WTC11 (cell line): ENCODE measurements at regions not wholly inside any gene's neighbourhood (a gene's known extent, or its start where the extent isn't known, plus 50 kb on each side); places are given as distances from the start of the nearest gene placed in this dataset.

Source experiments
- ATAC-seq: fragments of 200-7000 bp; cut with Tn5 transposase; 2 replicates; pipeline ENCODE4 v1.10.0; 2021; ENCODE audit warnings: mild to moderate bottlenecking, moderate library complexity
- CTCF ChIA-PET: fragments of 300-600 bp; sonication (Branson Sonifier 250); formaldehyde crosslinking; loops from one replicate; lab custom pipeline; 2021; ENCODE audit warnings: antibody characterized with exemption; lab: Charles Lee
- POLR2A ChIA-PET: fragments of 350-600 bp; sonication (Branson Sonifier 250); formaldehyde crosslinking; loops from one replicate; lab custom pipeline; 2021; ENCODE audit warnings: antibody characterized with exemption; lab: Charles Lee
- DNase-seq: peaks from one replicate; pipeline ENCODE4 v3.0.0; 2021; ENCODE audit warnings: low spot score
- H3K27ac Mint-ChIP-seq: 2 replicates; pipeline ENCODE4 v1.8.0; 2021; ENCODE audit warnings: mixed read lengths
- H3K27me3 Mint-ChIP-seq: 2 replicates; pipeline ENCODE4 v1.8.0; 2021; ENCODE audit warnings: low read depth, mild to moderate bottlenecking, moderate library complexity, mixed read lengths
- H3K36me3 Mint-ChIP-seq: 2 replicates; pipeline ENCODE4 v1.8.0; 2021; ENCODE audit warnings: mixed read lengths
- H3K4me1 Mint-ChIP-seq: 2 replicates; pipeline ENCODE4 v1.8.0; 2022; ENCODE audit warnings: mixed read lengths
- H3K4me3 Mint-ChIP-seq: 2 replicates; pipeline ENCODE4 v1.8.0; 2021; ENCODE audit warnings: mild to moderate bottlenecking, moderate library complexity, mixed read lengths
- H3K9me3 Mint-ChIP-seq: 2 replicates; pipeline ENCODE4 v1.8.0; 2021; ENCODE audit warnings: mixed read lengths
- ATF1 ChIP-seq: sonication (generic); formaldehyde crosslinking; IDR thresholded peaks from 2 replicates; pipeline ENCODE4 v1.8.1; 2023; ENCODE audit warnings: mild to moderate bottlenecking, moderate library complexity, missing genetic modification reagents
- CBFB ChIP-seq: sonication (generic); formaldehyde crosslinking; IDR thresholded peaks from 2 replicates; pipeline ENCODE4 v1.8.1; 2022; ENCODE audit warnings: mild to moderate bottlenecking, low read depth, missing genetic modification reagents
- EMX1 ChIP-seq: fragments of 250-450 bp; sonication (Bioruptor Pico); IDR thresholded peaks from 2 replicates; pipeline ENCODE4 v1.8.0; 2021; ENCODE audit warnings: mild to moderate bottlenecking
- ESRRA ChIP-seq: sonication (generic); formaldehyde crosslinking; IDR thresholded peaks from 2 replicates; pipeline ENCODE4 v1.8.1; 2022; ENCODE audit warnings: mild to moderate bottlenecking, missing genetic modification reagents, borderline replicate concordance
- ETV6 ChIP-seq: sonication (generic); formaldehyde crosslinking; IDR thresholded peaks from 2 replicates; pipeline ENCODE4 v1.8.1; 2022; ENCODE audit warnings: mild to moderate bottlenecking, missing genetic modification reagents
- FOXP1 ChIP-seq: sonication (generic); formaldehyde crosslinking; IDR thresholded peaks from 2 replicates; pipeline ENCODE4 v1.8.0; 2022; ENCODE audit warnings: missing genetic modification reagents, mild to moderate bottlenecking, moderate library complexity, borderline replicate concordance
- JAZF1 ChIP-seq: fragments of 250-450 bp; sonication (Bioruptor Pico); IDR thresholded peaks from 2 replicates; pipeline ENCODE4 v1.9.0; 2021; ENCODE audit warnings: moderate library complexity, mild to moderate bottlenecking, inconsistent platforms
- JUN ChIP-seq: sonication (generic); formaldehyde crosslinking; IDR thresholded peaks from 2 replicates; pipeline ENCODE4 v1.8.0; 2023; ENCODE audit warnings: mild to moderate bottlenecking, missing genetic modification reagents
- KAT7 ChIP-seq: sonication (generic); formaldehyde crosslinking; IDR thresholded peaks from 2 replicates; pipeline ENCODE4 v1.8.1; 2023; ENCODE audit warnings: missing genetic modification reagents, mild to moderate bottlenecking, borderline replicate concordance
- MXD4 ChIP-seq: fragments of 250-450 bp; sonication (Bioruptor Pico); IDR thresholded peaks from 2 replicates; pipeline ENCODE4 v1.8.0; 2021; ENCODE audit warnings: mild to moderate bottlenecking, moderate library complexity, borderline replicate concordance
- MYBL2 ChIP-seq: sonication (generic); formaldehyde crosslinking; IDR thresholded peaks from 2 replicates; pipeline ENCODE4 v1.8.1; 2023; ENCODE audit warnings: mild to moderate bottlenecking, moderate library complexity, missing genetic modification reagents
- PRRX2 ChIP-seq: fragments of 250-450 bp; sonication (Bioruptor Pico); IDR thresholded peaks from 2 replicates; pipeline ENCODE4 v1.8.0; 2021; ENCODE audit warnings: mild to moderate bottlenecking
- RORB ChIP-seq: fragments of 250-450 bp; sonication (Bioruptor Pico); IDR thresholded peaks from 2 replicates; pipeline ENCODE4 v1.9.0; 2021; ENCODE audit warnings: mild to moderate bottlenecking
- STAT6 ChIP-seq: sonication (generic); formaldehyde crosslinking; conservative IDR thresholded peaks from 2 replicates; pipeline ENCODE4 v1.8.1; 2023; ENCODE audit warnings: mild to moderate bottlenecking, low read depth, missing genetic modification reagents, moderate library complexity
- TEAD1 ChIP-seq: sonication (generic); formaldehyde crosslinking; IDR thresholded peaks from 2 replicates; pipeline ENCODE4 v1.8.0; 2022; ENCODE audit warnings: mild to moderate bottlenecking, missing genetic modification reagents
- TP53 ChIP-seq: sonication (generic); formaldehyde crosslinking; IDR thresholded peaks from 2 replicates; pipeline ENCODE4 v1.8.1; 2023; ENCODE audit warnings: mild to moderate bottlenecking, missing genetic modification reagents
- ZNF281 ChIP-seq: sonication (generic); formaldehyde crosslinking; IDR thresholded peaks from 2 replicates; pipeline ENCODE4 v1.8.0; 2023; ENCODE audit warnings: mild to moderate bottlenecking, missing genetic modification reagents
- TF ChIP-seq, protein P1 (sequence below): sonication (generic); formaldehyde crosslinking; IDR thresholded peaks from 2 replicates; pipeline ENCODE4 v1.8.1; 2023; ENCODE audit warnings: mild to moderate bottlenecking, missing genetic modification reagents
- TF ChIP-seq, protein P2 (sequence below): sonication (generic); formaldehyde crosslinking; IDR thresholded peaks from 2 replicates; pipeline ENCODE4 v1.8.0; 2023; ENCODE audit warnings: missing genetic modification reagents
- TF ChIP-seq, protein P3 (sequence below): fragments of 250-450 bp; sonication (Bioruptor Pico); IDR thresholded peaks from 2 replicates; pipeline ENCODE4 v1.9.0; 2021; ENCODE audit warnings: mild to moderate bottlenecking, borderline replicate concordance
- TF ChIP-seq, protein P4 (sequence below): fragments of 250-450 bp; sonication (Bioruptor Pico); IDR thresholded peaks from 2 replicates; pipeline ENCODE4 v1.8.0; 2021; ENCODE audit warnings: mild to moderate bottlenecking

DNA sequence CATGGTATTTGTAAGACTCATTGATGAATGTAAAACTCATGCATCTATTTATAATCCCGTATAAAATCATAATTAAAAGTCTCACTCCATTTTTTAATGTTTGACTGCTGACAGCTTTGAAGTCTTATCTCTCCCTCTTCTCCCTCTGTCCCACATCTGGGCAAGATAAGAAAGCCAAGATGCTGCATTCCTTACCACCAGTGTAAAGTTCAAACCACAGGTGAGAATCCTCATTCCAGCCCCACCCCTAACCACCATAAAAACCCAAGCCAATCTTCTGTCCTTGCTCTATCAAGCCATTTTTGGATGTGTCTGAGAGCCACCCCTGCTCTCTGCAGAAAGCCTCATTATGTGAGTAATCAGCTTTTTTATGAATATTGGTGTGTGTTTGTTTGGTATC lies 59.3 kb upstream of the MAGED1 start:
- no peaks in the 10 kb centered on the region for H3K9me3 Mint-ChIP-seq
- no peak overlapping the region for H3K4me3 Mint-ChIP-seq
- DNase-seq = no peak
- H3K36me3 Mint-ChIP-seq = no peaks in the 10 kb centered on the region; the same call in 1 of the 2 replicates
- peaks cover 33% of the 10 kb centered on the region for H3K4me1 Mint-ChIP-seq
- no peaks in the 10 kb centered on the region for H3K27me3 Mint-ChIP-seq
- ChIA-PET POLR2A (no interaction called here), CTCF (no interaction called here)
- no peak for ATAC-seq
- H3K27ac Mint-ChIP-seq = no peak overlapping the region
- TF ChIP-seq ATF1 (no peak), RORB (CRISPR knock-in tag) (no peak), CBFB (CRISPR knock-in tag) (no peak), ETV6 (CRISPR knock-in tag) (no peak), FOXP1 (CRISPR knock-in tag) (no peak), ZNF281 (CRISPR knock-in tag) (no peak), JUN (CRISPR knock-in tag) (no peak)
- TF ChIP-seq, protein P1, sequence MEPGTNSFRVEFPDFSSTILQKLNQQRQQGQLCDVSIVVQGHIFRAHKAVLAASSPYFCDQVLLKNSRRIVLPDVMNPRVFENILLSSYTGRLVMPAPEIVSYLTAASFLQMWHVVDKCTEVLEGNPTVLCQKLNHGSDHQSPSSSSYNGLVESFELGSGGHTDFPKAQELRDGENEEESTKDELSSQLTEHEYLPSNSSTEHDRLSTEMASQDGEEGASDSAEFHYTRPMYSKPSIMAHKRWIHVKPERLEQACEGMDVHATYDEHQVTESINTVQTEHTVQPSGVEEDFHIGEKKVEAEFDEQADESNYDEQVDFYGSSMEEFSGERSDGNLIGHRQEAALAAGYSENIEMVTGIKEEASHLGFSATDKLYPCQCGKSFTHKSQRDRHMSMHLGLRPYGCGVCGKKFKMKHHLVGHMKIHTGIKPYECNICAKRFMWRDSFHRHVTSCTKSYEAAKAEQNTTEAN (CRISPR knock-in tag) = no peak

- TF ChIP-seq, protein P2, sequence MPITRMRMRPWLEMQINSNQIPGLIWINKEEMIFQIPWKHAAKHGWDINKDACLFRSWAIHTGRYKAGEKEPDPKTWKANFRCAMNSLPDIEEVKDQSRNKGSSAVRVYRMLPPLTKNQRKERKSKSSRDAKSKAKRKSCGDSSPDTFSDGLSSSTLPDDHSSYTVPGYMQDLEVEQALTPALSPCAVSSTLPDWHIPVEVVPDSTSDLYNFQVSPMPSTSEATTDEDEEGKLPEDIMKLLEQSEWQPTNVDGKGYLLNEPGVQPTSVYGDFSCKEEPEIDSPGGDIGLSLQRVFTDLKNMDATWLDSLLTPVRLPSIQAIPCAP (CRISPR knock-in tag) = no peak
- TF ChIP-seq PRRX2 (no peak), EMX1 (no peak), TP53 (CRISPR knock-in tag) (no peak), TEAD1 (CRISPR knock-in tag) (no peak)
- peaks cover 33% of the 10 kb centered on the region for H3K4me1 Mint-ChIP-seq
- ATAC-seq (no peak), DNase-seq (no peak)
- H3K36me3 Mint-ChIP-seq = peaks cover 2% of the 10 kb centered on the region
- H3K27ac Mint-ChIP-seq = no peak overlapping the region
- H3K27me3 Mint-ChIP-seq = no peaks in the 10 kb centered on the region
- ChIA-PET POLR2A (no interaction called here), CTCF (no interaction called here)
- H3K4me3 Mint-ChIP-seq = no peak overlapping the region
- no peaks in the 10 kb centered on the region for H3K9me3 Mint-ChIP-seq
These were observed 56.6 kb upstream of the MAGED1 start for GRCh38 chrX:51836823-51837222.

DNA sequence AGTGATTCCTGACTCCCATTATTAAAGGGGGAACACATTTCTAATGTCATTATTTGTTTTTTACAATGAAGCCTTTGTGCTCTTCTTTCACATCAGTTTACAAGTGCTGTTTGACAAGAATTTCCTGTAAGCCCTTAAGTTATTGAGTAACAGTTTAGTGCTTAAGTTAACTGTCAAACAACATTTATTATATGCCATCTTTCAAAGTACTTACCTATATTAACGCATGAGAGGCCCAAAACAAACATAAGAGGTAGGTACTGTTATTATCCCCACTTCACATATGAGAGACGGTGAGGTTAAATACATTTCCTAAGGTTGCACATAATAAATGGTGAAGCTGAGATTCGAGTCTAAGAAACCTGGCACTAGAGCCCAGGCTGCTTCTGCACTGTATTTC lies 56.0 kb upstream of the MAGED1 start:
- DNase-seq (no peak), ATAC-seq (no peak)
- H3K27ac Mint-ChIP-seq = no peak overlapping the region
- H3K36me3 Mint-ChIP-seq = peaks cover 2% of the 10 kb centered on the region
- no peaks in the 10 kb centered on the region for H3K9me3 Mint-ChIP-seq
- H3K4me1 Mint-ChIP-seq = peaks cover 30% of the 10 kb centered on the region
- ChIA-PET CTCF (no interaction called here), POLR2A (no interaction called here)
- no peak overlapping the region for H3K4me3 Mint-ChIP-seq
- H3K27me3 Mint-ChIP-seq = no peaks in the 10 kb centered on the region; the same call in 1 of the 2 replicates
- no peak for TF ChIP-seq MXD4 (CRISPR knock-in tag)
- TF ChIP-seq, protein P3, sequence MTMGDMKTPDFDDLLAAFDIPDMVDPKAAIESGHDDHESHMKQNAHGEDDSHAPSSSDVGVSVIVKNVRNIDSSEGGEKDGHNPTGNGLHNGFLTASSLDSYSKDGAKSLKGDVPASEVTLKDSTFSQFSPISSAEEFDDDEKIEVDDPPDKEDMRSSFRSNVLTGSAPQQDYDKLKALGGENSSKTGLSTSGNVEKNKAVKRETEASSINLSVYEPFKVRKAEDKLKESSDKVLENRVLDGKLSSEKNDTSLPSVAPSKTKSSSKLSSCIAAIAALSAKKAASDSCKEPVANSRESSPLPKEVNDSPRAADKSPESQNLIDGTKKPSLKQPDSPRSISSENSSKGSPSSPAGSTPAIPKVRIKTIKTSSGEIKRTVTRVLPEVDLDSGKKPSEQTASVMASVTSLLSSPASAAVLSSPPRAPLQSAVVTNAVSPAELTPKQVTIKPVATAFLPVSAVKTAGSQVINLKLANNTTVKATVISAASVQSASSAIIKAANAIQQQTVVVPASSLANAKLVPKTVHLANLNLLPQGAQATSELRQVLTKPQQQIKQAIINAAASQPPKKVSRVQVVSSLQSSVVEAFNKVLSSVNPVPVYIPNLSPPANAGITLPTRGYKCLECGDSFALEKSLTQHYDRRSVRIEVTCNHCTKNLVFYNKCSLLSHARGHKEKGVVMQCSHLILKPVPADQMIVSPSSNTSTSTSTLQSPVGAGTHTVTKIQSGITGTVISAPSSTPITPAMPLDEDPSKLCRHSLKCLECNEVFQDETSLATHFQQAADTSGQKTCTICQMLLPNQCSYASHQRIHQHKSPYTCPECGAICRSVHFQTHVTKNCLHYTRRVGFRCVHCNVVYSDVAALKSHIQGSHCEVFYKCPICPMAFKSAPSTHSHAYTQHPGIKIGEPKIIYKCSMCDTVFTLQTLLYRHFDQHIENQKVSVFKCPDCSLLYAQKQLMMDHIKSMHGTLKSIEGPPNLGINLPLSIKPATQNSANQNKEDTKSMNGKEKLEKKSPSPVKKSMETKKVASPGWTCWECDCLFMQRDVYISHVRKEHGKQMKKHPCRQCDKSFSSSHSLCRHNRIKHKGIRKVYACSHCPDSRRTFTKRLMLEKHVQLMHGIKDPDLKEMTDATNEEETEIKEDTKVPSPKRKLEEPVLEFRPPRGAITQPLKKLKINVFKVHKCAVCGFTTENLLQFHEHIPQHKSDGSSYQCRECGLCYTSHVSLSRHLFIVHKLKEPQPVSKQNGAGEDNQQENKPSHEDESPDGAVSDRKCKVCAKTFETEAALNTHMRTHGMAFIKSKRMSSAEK = no peak
- no peak for TF ChIP-seq KAT7 (CRISPR knock-in tag)
- no peak for TF ChIP-seq MYBL2 (CRISPR knock-in tag)
- TF ChIP-seq STAT6 (CRISPR knock-in tag) = no peak
- TF ChIP-seq ESRRA = no peak
- TF ChIP-seq, protein P4, sequence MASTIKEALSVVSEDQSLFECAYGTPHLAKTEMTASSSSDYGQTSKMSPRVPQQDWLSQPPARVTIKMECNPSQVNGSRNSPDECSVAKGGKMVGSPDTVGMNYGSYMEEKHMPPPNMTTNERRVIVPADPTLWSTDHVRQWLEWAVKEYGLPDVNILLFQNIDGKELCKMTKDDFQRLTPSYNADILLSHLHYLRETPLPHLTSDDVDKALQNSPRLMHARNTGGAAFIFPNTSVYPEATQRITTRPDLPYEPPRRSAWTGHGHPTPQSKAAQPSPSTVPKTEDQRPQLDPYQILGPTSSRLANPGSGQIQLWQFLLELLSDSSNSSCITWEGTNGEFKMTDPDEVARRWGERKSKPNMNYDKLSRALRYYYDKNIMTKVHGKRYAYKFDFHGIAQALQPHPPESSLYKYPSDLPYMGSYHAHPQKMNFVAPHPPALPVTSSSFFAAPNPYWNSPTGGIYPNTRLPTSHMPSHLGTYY = no peak
- TF ChIP-seq ATF1 = no peak
- TF ChIP-seq JAZF1 = no peak
